GM21528 (cell line): ENCODE measurements at regions not wholly inside any gene's neighbourhood (a gene's known extent, or its start where the extent isn't known, plus 50 kb on each side); places are given as distances from the start of the nearest gene placed in this dataset.
"Not testable (repeated sequence)": the region's sequence is repeated elsewhere in the genome, so short reads cannot be mapped to it uniquely, and the experiment has no call there.

ENCODE experiments used
- ATAC-seq: cut with Tn5 transposase; IDR thresholded peaks from one replicate; pipeline ENCODE4 v1.9.1; 2021; ENCODE audit warnings: mild to moderate bottlenecking, moderate library complexity; ENCODE audit not compliant: unreplicated experiment, low FRiP score

DNA sequence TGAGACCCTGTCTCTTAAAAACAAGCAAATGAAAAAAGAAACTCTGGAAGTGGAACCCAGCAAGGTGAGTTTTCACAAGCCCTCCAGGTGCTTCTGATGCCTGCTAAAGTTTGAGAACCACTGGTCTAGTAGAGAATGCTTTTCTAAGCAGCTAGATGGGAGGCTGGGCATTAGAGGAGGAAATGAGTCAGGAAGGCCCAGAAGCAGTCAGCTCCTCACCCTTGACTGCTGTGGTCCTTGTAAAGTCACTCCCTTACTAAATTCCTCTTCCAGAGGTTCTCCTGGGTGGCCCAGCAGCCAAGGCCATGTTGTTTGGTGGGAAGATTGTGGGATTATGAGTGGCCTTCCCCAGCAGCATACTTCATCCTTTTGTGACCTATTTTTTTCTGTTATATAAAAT, 52.0 kb upstream of the FYN start:
- ATAC-seq: no peak

DNA sequence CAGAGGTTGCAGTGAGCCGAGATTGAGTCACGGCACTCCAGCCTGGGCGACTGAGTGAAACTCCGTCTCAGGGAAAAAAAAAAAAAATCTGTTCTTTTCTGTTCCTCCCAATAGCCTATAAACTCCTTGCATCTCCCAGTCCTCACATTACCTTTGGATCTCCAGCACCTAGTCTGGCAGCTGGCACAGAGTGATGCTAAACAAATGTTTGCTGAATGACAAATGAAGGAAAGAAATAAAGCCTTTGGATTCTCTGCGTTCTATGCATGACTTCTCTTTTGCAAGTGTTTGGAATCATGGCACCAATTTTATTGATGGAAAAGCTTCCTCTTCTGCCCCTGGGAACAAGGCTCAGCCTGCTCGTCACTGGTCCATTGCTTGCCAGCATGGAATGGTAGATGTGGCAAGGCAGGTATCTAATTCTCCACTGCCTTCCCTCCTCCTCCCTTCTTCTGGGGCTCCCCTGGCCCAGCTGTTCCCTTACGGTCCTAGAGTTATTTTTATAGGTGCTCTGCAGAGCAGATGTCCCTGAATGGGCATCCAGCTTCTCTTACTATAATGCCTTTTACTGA, 53.6 kb upstream of the FYN start:
- no peak for ATAC-seq

DNA sequence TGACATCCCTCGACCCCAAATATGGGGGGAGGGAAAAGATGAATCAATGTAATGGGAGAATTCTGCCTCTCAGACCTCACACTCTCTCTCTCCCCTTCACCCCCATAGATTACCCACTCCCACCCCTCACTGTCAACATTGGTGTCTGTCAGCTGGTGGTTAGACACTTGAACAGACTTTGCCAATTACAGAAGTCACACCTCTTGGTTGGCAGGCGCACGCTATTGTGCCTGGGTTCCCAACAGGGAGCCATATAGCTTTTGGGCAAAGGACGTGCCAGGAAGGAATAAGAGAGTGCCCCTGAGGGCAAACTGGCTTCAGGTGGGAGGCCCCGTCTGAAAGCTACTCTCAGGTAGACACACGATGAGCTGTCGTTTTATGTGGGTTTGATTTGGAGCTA, 54.1 kb upstream of the FYN start:
- ATAC-seq: no peak

DNA sequence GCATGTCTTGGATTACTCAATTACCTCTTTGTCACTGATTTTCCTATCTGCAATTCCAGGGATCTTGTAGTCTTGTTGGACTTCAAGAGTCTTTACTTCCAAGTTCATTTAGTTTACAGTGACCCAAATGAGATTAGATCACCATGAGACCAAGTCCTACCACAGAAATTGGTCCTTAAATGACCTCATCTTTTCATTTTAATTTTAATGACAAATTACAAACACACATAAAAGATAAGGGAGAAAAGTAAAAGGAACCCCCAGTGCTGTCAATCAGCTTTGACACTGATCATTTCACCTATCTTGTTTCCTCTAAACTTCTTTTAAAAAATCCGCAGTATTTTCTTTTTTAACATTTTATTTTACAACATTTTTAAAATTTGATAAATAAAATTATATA, 54.9 kb upstream of the FYN start:
- no peak for ATAC-seq

DNA sequence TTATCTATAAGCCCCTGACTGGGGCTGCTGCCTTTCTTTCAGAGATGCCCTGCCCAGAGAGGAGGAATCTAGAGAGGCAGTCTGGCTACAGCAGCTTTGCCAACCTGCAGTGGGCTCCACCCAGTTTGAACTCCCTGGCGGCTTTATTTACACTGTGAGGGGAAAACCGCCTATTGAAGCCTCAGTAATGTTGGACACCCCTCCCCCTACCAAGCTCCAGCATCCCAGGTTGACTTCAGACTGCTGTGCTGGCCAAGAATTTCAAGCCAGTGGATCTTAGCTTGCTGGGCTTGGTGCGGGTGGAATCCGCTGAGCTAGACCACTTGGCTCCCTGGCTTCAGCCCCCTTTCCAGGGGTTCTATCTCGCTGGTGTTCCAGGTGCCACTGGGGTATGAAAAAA, 61.4 kb upstream of the FYN start:
- ATAC-seq: not testable (repeated sequence)

DNA sequence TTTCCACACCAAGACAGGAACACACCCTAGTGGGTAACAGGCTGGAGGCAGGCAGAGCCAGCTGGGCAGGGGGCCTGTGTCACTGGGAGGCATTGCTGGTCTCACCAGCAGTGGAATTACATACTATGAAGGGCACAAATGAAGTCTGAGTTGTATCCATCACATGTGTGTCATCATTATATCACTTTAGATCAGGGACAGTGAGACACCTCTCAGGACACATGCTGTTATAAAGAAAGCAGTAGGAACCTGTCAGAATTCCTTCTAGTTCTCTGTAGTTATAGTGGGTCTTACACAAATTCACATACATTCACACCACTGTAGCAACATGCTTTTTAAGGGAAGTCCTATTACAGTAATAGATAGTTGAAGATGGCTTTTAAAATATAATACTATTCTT, 63.5 kb upstream of the FYN start:
- no peak for ATAC-seq

DNA sequence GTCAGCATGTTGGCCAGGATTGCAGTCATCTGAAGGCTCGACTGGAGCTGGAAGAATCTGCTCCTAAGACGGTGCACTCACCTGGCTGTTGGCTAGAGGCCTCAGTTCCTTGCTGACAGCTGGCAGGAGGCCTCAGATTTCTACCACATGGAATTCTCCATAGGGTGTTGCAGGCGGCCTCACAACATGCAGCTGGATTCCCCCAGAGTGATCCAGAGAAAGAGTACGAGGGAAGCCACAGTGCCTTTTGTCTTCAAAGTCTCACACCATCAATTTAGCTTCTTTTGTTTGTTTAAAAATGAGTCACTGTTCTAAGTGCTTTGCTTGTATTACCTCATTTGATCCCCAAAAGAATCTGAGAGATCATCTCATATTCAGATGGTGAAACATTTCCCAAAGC, 65.5 kb upstream of the FYN start:
- ATAC-seq: no peak

DNA sequence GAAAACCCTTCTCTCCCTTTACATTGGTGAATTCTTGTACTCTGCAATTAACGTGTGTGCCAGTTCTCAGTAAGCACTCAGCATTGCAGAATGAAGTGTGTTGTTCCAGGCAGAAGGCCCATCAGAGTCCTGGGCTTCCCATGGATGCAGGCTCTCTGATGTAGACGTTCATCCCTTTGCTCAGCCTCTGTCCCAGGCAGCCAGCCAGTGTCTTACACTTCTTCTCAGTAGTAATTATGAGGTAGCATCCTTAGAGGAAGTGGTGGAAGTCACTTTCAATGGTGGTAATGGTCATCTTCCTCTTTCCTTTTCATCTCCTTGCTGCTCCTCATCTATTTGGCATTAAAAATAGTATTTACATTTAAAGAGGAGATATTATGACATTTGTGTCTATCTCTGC, 66.7 kb upstream of the FYN start:
- no peak for ATAC-seq

DNA sequence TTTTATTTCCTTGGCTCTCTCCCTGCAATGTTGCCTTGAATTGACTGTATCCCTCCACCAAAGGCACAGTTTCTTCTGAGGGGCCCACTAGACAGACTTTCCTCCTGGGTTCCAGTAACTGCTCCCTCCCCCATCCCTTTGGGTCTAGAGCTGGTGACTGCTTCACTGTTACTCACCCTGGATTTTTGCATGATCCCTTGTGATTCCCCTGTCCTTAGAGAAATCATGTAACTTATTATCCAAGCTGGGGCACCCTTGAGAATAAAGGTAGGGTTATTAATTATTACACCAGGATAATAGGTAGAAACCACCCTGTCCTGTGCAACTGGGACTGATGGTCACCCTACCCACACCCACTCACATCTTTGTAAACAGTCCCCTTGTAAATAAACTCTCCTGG, 67.5 kb upstream of the FYN start:
- no peak for ATAC-seq

DNA sequence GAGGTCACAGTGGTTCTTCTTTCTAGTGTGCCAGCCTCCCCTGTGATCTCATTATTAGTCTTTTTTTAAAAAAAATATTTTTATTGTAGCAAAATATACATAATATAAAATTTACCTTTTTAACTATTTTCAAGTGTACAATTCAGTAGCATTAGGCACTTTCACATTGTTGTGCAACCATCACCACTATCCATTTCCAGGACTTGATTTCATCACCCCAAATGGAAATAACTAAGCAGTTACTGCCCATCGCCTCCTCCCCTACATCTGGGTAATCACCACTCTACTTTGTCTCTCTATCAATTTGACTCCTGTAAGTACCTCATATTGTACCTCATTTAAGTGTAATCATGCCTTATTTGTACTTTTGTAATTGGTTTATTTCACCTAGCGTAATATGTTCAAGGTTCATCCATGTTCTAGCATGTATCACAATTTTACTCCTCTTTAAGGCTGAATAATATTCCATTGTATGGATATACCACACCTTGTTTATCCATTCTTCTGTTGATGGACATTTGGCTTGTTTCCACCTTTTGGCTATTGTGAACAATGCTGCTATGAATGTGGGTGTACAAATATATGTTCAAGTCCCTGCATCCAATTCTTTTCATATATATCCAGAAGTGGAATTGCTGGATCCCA, 68.6 kb upstream of the FYN start:
- ATAC-seq: no peak

DNA sequence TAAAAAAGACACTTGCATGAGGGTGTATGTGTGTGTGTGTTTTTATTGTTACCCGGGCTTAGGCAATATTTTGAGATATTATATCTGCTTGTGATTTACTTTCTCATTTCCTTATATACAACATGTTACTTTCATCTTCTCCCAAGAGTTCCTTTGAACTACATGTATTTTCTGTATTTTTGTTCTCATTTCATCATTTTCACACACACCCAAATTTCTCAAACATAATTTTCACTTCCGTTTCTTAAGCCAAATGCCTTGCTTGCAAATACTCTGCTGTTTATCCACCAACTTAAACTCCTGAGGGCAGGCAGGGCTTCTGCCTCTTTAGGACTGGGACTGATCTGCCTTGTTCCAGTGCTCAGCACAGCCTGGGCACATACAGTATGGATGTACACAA, 69.3 kb upstream of the FYN start:
- ATAC-seq: no peak

DNA sequence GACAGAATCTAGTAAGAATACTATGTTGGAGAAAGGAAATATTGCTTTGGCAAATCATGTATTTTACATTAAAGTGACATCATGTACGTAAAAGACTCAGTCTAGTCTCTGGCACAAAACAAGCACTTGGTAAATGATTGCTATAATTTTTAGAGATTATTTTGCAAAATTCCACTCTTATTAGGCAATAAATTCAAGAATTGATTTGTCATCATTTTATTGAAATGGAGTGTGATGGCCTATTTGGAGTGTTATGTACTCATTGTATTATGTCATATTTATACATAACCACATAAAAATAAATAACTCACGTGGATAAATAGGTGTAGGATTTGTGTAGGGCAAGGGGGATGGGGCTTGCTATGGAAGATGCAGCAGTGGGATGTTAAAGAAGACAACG, 70.0 kb upstream of the FYN start:
- no peak for ATAC-seq

DNA sequence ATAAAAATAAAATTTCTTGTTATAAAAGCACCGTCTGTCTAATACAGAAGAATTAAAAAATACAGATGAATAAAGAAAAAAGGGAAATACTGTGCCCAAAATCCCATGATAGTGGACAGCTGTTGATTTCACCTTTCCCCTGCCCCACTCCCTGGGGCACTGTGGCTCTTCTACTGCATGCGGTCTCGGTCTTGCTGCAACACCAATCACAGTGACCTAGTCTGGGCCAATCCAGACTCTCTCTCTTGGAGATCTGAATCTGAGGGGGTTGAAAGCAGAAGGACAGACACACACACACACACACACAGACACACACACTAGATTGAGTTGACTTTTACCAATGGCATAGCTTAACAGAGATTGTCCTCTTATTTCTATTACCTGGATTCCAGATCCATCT, 70.5 kb upstream of the FYN start:
- ATAC-seq: no peak

DNA sequence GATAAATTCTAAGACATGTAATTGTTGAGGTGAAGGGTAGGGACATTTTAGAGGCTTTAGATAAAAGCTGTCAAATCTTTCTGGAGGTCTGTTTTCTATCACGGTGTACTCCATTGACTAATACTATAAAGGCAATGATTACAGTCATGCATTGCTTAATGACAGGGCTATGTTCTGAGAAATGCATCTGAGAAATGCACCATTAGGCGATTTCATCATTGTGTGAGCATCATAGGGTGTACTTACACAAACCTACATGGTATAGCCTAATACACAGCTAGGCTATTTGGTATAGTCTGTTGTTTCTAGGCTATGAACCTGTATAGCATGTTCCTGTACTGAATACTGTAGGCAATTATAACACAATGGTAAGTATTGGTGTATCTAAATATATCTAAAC, 71.3 kb upstream of the FYN start:
- no peak for ATAC-seq

DNA sequence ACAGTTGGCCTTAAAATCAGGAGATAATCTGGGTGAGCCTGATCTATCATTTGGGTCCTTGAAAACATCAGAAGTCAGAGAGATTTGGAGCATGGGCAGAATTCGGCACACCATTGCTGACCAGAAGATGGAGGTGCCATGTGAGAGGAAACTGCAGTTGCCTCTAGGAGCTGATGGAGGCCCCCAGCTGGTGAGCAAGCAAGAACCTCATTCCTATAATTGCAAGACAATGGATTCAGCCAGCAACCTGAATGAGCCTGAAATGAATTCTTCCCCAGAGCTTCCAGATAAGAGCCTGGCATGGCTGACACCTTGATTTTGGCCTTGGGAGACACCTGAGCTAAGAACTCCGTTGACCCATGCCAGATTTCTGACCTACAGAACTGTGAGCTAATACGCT, 76.3 kb upstream of the FYN start:
- ATAC-seq: no peak

DNA sequence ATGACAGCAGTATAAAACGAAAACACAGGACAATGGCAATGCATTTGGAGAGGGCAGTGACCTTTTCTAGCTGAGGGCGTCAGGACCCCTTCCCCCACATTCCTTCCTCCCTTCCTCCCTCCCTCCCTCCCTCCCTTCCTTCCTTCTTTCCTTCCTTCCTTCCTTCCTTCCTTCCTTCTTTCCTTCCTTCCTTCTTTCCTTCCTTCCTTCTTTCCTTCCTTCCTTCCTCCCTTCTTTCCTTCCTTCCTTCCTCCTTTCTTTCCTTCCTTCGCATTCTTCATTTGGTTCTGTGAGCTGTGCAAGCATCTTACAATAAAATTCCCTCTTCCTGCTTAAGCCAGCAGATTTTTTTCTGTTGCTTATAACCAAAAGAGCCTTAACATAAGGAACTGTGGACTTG, 76.7 kb upstream of the FYN start:
- not testable (repeated sequence) for ATAC-seq

DNA sequence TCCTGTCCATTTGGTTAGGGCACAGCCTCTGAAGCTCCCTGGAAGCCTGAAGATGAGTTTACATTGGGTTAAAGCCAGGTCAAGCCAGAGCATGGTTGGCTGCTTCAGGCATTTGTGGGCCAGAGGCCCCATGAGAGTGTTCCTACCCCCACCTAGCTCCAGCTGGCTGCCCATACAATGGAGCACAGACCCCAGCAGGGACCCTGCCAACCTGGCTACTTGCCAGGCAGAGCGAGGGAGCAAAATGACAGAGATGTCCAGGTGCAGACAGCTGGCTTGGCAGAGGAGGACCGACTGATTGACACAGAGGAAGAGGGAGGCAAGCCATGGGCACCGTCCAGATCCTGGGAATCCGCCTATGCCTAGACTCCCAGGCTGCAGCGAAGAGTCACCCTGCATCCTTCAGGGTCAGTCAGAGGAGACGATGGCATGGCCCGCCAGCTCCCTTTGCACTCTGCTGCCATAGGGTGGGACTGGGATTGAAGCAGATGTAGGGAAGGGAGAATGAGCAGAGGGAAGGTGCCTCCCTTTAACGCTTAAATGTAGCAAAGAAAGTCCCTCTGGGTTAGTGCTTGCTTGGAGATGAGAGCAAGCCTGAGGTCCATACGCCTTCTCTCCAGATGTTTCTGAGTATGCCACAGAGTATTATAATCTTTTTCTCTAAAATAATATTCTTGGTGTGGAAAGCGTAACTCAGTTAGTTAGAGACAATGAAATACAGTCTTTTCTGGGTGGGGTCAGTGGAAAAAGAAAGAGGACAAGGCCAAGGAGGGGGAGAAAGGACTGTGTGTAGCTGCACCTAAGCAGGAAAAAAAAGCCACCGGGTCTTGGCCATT, 77.6 kb upstream of the FYN start:
- no peak for ATAC-seq

DNA sequence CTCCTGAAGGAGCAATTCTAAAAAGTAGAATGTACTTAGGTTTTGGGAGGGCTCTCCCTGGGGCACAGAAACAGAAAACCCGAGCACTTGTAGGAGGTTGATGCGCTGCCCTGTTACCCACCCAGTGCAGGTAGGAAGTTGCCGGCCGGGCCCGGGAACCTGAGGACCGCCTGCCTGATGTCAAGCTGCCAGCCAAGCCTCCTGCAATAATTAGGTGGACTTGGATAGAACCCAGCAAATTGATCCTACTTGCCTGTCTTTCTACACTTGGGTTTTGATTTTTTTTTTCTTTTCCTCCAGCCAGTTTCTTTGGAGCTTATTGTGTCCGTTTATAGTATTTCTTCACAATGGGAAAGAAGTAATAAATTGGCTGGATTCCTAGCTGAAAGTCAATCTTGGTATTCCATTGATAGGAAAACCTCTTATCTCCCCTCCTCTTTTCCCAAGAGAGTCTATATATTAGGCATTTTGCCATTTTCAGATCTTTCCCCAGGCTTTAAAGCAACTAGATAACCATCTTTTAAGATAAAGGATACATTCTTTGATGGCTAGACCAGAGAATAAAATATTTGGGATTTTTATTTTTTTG, 78.3 kb upstream of the FYN start:
- ATAC-seq: no peak

DNA sequence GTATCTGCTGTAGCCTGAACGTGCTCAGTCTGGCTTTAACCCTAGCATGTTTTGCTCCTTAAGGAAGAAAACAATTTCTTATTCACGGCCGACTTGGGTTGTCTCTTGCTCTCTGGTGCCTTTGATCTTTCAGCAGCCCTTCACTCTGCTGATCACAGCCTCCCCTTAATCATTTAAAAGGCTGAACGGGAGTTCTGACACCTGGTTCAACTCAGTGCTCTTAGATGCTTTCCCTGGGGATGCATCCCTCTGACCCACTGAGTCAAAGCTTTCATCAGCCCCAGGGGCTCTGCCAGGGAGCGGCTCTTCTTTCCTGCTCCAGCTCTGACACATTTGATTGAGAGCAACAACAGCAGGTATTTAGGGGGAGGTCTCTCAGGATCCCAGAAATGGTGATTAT, 79.0 kb upstream of the FYN start:
- ATAC-seq: no peak

DNA sequence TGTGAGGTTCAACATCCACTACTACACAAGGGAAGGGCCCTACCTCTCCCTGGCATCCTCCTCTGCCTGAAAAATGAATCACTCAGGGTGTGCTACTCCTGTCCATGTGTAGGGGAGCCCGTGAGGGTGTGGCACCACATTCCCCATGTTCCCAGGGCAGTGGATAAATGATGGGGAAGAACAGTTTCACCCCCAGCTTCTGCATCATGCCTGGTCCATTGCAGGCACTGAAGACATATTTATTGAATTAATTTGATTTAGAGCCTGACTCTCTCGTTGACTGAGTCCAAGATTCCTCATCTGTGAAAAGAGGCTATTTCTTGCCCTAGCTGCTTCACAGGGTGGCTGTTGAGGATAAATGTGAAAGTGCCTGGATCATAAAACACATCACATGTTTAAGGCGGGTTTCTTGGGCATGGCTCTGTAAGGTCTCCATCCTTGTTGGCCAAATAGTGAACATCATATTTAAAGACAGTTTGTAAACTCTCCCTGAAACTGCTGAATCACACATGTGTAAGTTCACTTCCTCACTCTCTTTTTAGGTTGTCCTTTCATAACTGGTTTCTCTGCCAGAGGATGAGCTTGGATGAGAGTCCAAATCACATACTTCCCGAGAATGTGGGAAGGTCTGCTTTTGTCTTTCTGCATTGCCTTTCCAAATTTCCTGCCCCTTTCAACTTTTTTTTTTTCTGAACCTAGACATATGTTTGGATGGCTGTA, 79.7 kb upstream of the FYN start:
- ATAC-seq: no peak

DNA sequence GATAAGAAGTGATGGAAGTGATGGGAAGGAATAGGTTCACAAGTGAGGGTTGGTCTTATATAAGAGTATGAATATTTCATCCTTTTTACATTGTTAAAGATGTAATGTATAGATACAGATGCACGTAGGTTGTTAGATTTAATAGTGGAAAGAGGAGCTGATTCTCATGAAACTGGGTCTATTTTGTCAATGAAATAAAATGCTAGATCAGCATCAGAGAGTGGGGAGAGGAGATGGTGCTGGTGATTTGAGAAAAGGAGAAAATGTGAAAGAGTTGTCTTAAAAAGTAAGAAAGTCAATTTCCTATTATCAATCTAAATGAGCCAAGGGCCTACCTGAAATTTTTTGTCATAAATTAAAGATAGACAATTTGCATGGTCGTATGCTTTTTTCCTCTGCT, 82.8 kb upstream of the FYN start:
- ATAC-seq: no peak
